Lower lobe of right lung (tissue), 2 donors: ENCODE measurements at regions not wholly inside any gene's neighbourhood (a gene's known extent, or its start where the extent isn't known, plus 50 kb on each side); places are given as distances from the start of the nearest gene placed in this dataset.

Experiments
- ATAC-seq, 2 donors: fragments of 200-7000 bp; cut with Tn5 transposase; one replicate each; pipeline ENCODE4 v1.9.1; 2020 to 2022; ENCODE audit warnings: mild to moderate bottlenecking in 2 of 2, moderate library complexity in 2 of 2
- DNase-seq: peaks from one replicate; pipeline ENCODE4 v3.0.0-alpha.2; 2020
- H3K27ac ChIP-seq: fragments of 200-600 bp; one replicate; pipeline ENCODE4 v1.8.0; 2022
- H3K27me3 ChIP-seq: fragments of 200-600 bp; one replicate; pipeline ENCODE4 v1.8.0; 2022; ENCODE audit warnings: low read depth
- H3K36me3 ChIP-seq: fragments of 200-600 bp; one replicate; pipeline ENCODE4 v1.8.0; 2022; ENCODE audit warnings: mild to moderate bottlenecking
- H3K4me1 ChIP-seq: fragments of 200-600 bp; one replicate; pipeline ENCODE4 v1.8.0; 2022
- H3K4me3 ChIP-seq: fragments of 200-600 bp; one replicate; pipeline ENCODE4 v1.8.0; 2022; ENCODE audit warnings: mild to moderate bottlenecking
- H3K9me3 ChIP-seq: fragments of 200-600 bp; one replicate; pipeline ENCODE4 v1.8.0; 2022
- CTCF ChIP-seq: fragments of 200-600 bp; IDR thresholded peaks from one replicate; pipeline ENCODE4 v1.8.0; 2022; ENCODE audit warnings: antibody characterized with exemption, mild to moderate bottlenecking
- intact Hi-C: fragments of 100-400 bp; cut with DNase I; formaldehyde crosslinking; loops from one replicate; pipeline ENCODE4 v1.11.0; 2022
- microRNA-seq: library from miRNA; unstranded; fragments of <30 nt; microRNA quantifications from one replicate; pipeline ENCODE4 v1.2.0, GENCODE V29; 2020; ENCODE audit warnings: borderline number of aligned reads
- donor health status: DM: no; HTN: yes; CAD: no; lungs with severe emphysema.

GRCh38 chr1:199959033-199959774 lies 68.3 kb upstream of the NR5A2 start:
- Histone ChIP-seq H3K4me3 (no peak overlapping the region), H3K9me3 (no peaks in the 10 kb centered on the region), H3K36me3 (no peaks in the 10 kb centered on the region), H3K4me1 (no peaks in the 10 kb centered on the region), H3K27me3 (no peaks in the 10 kb centered on the region), H3K27ac (no peak overlapping the region)
- no peak for TF ChIP-seq CTCF
- no peak for ATAC-seq
- intact Hi-C loops: no loop called here
- DNase-seq: no peak

GRCh38 chr1:199959775-199960110 lies 67.8 kb upstream of the NR5A2 start:
- H3K4me3 ChIP-seq: no peak overlapping the region
- ATAC-seq: no peak
- intact Hi-C loops: no loop called here
- H3K36me3 ChIP-seq: no peaks in the 10 kb centered on the region
- no peaks in the 10 kb centered on the region for H3K27me3 ChIP-seq
- no peak for TF ChIP-seq CTCF
- no peak overlapping the region for H3K27ac ChIP-seq
- DNase-seq: no peak
- H3K9me3 ChIP-seq: no peaks in the 10 kb centered on the region
- no peaks in the 10 kb centered on the region for H3K4me1 ChIP-seq

- no peak overlapping the region for H3K4me3 ChIP-seq
- H3K27me3 ChIP-seq: no peaks in the 10 kb centered on the region
- H3K27ac ChIP-seq: no peak overlapping the region
- ATAC-seq (no peak), DNase-seq (no peak)
- no peaks in the 10 kb centered on the region for H3K9me3 ChIP-seq
- no peaks in the 10 kb centered on the region for H3K4me1 ChIP-seq
- H3K36me3 ChIP-seq: no peaks in the 10 kb centered on the region
- TF ChIP-seq CTCF: no peak
- intact Hi-C loops: no loop called here
Observed at GRCh38 chr1:199970125-199970524, 57.4 kb upstream of the NR5A2 start.

GRCh38 chr1:199976496-199977144 lies 50.9 kb upstream of the NR5A2 start:
- H3K36me3 ChIP-seq: no peaks in the 10 kb centered on the region
- H3K9me3 ChIP-seq: no peaks in the 10 kb centered on the region
- no peak for TF ChIP-seq CTCF
- DNase-seq (no peak), ATAC-seq (peak in 1 of 2 donors; percentile 59)
- no peak overlapping the region for H3K27ac ChIP-seq
- intact Hi-C loops: no loop called here
- H3K4me1 ChIP-seq: peaks cover 6% of the 10 kb centered on the region
- no peak overlapping the region for H3K4me3 ChIP-seq
- no peaks in the 10 kb centered on the region for H3K27me3 ChIP-seq

Small RNAs in the stretch of these regions (microRNA-seq; reads per million reads assigned to microRNA genes)
- gene MIR181A1: 762 reads per million, percentile 78 among the genes with 10 or more reads in this experiment
- 8.0 reads per million, percentile 10 among the genes with 10 or more reads in this experiment for gene MIR181B1
